Keratinocyte (primary cell): ENCODE measurements at regions not wholly inside any gene's neighbourhood (a gene's known extent, or its start where the extent isn't known, plus 50 kb on each side); places are given as distances from the start of the nearest gene placed in this dataset.
A peak's percentile ranks its signal among the peaks of the same experiment; 100 is the strongest.

Experiments used
- DNase-seq: peaks from one replicate; pipeline ENCODE4 v3.0.0-alpha.2; 2011; ENCODE audit warnings: low read depth, missing footprints, low spot score
- FAIRE-seq: peaks from 2 replicates; lab custom pipeline; 2011; peaks lifted over from hg19 to GRCh38; lab: Jason Lieb, UNC
- H2AFZ ChIP-seq: 2 replicates; pipeline ENCODE4 v1.6.0; 2012; ENCODE audit warnings: low read length, control low read depth, inconsistent platforms; ENCODE audit not compliant: control insufficient read depth
- H3K27ac ChIP-seq: 2 replicates; pipeline ENCODE4 v1.5.1; 2011; ENCODE audit warnings: low read length; ENCODE audit not compliant: control insufficient read depth, insufficient read depth
- H3K27me3 ChIP-seq: 3 replicates; pipeline ENCODE4 v1.6.0; 2011; ENCODE audit warnings: low read length; ENCODE audit not compliant: control insufficient read depth, insufficient read depth; ENCODE audit errors: extremely low read depth
- H3K36me3 ChIP-seq, 2 experiments: 2 replicates in 1 of 2; 3 replicates in 1 of 2; pipeline ENCODE4 v1.5.1; 2011; ENCODE audit warnings: low read length in 2 of 2, mild to moderate bottlenecking in 1 of 2; ENCODE audit not compliant: control insufficient read depth in 2 of 2, insufficient read depth in 2 of 2; ENCODE audit errors: extremely low read depth in 1 of 2
- H3K4me1 ChIP-seq: 3 replicates; pipeline ENCODE4 v1.5.1; 2011; ENCODE audit warnings: low read length; ENCODE audit not compliant: control insufficient read depth, insufficient read depth; ENCODE audit errors: extremely low read depth
- H3K4me2 ChIP-seq: 3 replicates; pipeline ENCODE4 v1.6.0; 2011; ENCODE audit warnings: low read depth, low read length; ENCODE audit not compliant: control insufficient read depth, insufficient read depth; ENCODE audit errors: extremely low read depth
- H3K4me3 ChIP-seq, 3 experiments: fragments of 200-600 bp in 1 of 3; sonication (generic) in 1 of 3; 2 replicates in 2 of 3; 3 replicates in 1 of 3; pipeline ENCODE4 v1.5.1; 2011 to 2016; ENCODE audit warnings: low read length in 3 of 3, mild to moderate bottlenecking in 3 of 3, control low read depth in 2 of 3, inconsistent platforms in 1 of 3, low read depth in 1 of 3, mixed read lengths in 1 of 3, mixed run types in 1 of 3, moderate library complexity in 1 of 3; ENCODE audit not compliant: control insufficient read depth in 2 of 3, insufficient read depth in 2 of 3; ENCODE audit errors: extremely low read depth in 1 of 3
- H3K79me2 ChIP-seq: 2 replicates; pipeline ENCODE4 v1.6.0; 2012; ENCODE audit warnings: low read length; ENCODE audit not compliant: control insufficient read depth, insufficient read depth
- H3K9ac ChIP-seq: 3 replicates; pipeline ENCODE4 v1.6.0; 2011; ENCODE audit warnings: low read length; ENCODE audit not compliant: control insufficient read depth, insufficient read depth; ENCODE audit errors: extremely low read depth
- H3K9me1 ChIP-seq: 3 replicates; pipeline ENCODE4 v1.6.0; 2011; ENCODE audit warnings: low read length; ENCODE audit not compliant: control insufficient read depth, insufficient read depth; ENCODE audit errors: extremely low read depth
- H3K9me3 ChIP-seq: 2 replicates; pipeline ENCODE4 v1.5.1; 2012; ENCODE audit warnings: low read depth, low read length; ENCODE audit not compliant: control insufficient read depth
- H4K20me1 ChIP-seq: 3 replicates; pipeline ENCODE4 v1.6.0; 2011; ENCODE audit warnings: low read length; ENCODE audit not compliant: control insufficient read depth, insufficient read depth; ENCODE audit errors: extremely low read depth
- CTCF ChIP-seq, 3 experiments: IDR thresholded peaks in 1 of 3; conservative IDR thresholded peaks in 1 of 3; optimal IDR thresholded peaks in 1 of 3; 2 replicates in 2 of 3; 3 replicates in 1 of 3; pipeline versions ENCODE3 to v1.5.1; 2011; ENCODE audit warnings: low read length in 3 of 3, mild to moderate bottlenecking in 3 of 3, moderate library complexity in 2 of 3, control low read depth in 1 of 3, inconsistent platforms in 1 of 3; ENCODE audit not compliant: insufficient read depth in 2 of 3; ENCODE audit errors: extremely low read depth in 1 of 3
- EZH2 ChIP-seq: IDR thresholded peaks from one replicate; pipeline ENCODE4 v1.6.1; 2012; ENCODE audit warnings: inconsistent platforms, mild to moderate bottlenecking, low read length, moderate library complexity
- dilution Hi-C: fragments of 300-500 bp; cut with MboI; formaldehyde crosslinking; loops from one replicate; pipeline ENCODE4 v1.7.0; 2020; ENCODE audit warnings: low sequenced_read_pairs; ENCODE audit not compliant: extremely low pct_ligation_motif_present

GRCh38 chr6:26195924-26196845 is 109.0 kb downstream of the HFE start:
- Histone ChIP-seq H3K36me3 (no peaks in the 10 kb centered on the region), H3K4me3 (peak overlapping the region; percentile 70 to 94 (median 90)), H3K4me2 (peak overlapping the region; percentile 98), H3K9me3 (no peaks in the 10 kb centered on the region), H3K9me1 (no peaks in the 10 kb centered on the region), H2AFZ (no peak overlapping the region), H3K4me1 (peaks cover 21% of the 10 kb centered on the region), H3K9ac (peak overlapping the region; percentile 95), H3K27ac (peak overlapping the region; percentile 96), H3K79me2 (peaks cover 6% of the 10 kb centered on the region), H4K20me1 (peaks cover 4% of the 10 kb centered on the region), H3K27me3 (no peaks in the 10 kb centered on the region)
- DNase-seq (no peak), FAIRE-seq (no peak)
- dilution Hi-C loops, result no loop called here
- TF ChIP-seq EZH2 (no peak), CTCF (optimal IDR thresholded peaks at IDR 0.05 in 1 of 3, IDR thresholded peaks at IDR 0.05 in 1 of 3, conservative IDR thresholded peaks at IDR 0.05 in 1 of 3; ENCODE audit: extremely low read depth in 1 of 3, insufficient read depth in 2 of 3, low read length in 3 of 3) (no peak)

- dilution Hi-C loops, result no loop called here
- H3K9ac ChIP-seq, result peak overlapping the region; percentile 95
- no peaks in the 10 kb centered on the region for H3K36me3 ChIP-seq
- H4K20me1 ChIP-seq, result peaks cover 4% of the 10 kb centered on the region
- no peaks in the 10 kb centered on the region for H3K9me3 ChIP-seq
- no peaks in the 10 kb centered on the region for H3K9me1 ChIP-seq
- H3K27me3 ChIP-seq, result no peaks in the 10 kb centered on the region
- H3K27ac ChIP-seq, result peak overlapping the region; percentile 96
- FAIRE-seq (no peak), DNase-seq (no peak)
- H3K4me2 ChIP-seq, result peak overlapping the region; percentile 98
- no peak overlapping the region for H2AFZ ChIP-seq
- peaks cover 6% of the 10 kb centered on the region for H3K79me2 ChIP-seq
- H3K4me3 ChIP-seq, result peak overlapping the region; percentile 70 to 94 (median 90)
- TF ChIP-seq EZH2 (no peak), CTCF (optimal IDR thresholded peaks at IDR 0.05 in 1 of 3, IDR thresholded peaks at IDR 0.05 in 1 of 3, conservative IDR thresholded peaks at IDR 0.05 in 1 of 3; ENCODE audit: extremely low read depth in 1 of 3, insufficient read depth in 2 of 3, low read length in 3 of 3) (peak in 1 of 3 experiments; percentile 5)
- H3K4me1 ChIP-seq, result peaks cover 21% of the 10 kb centered on the region
Observed at GRCh38 chr6:26196846-26197635, 109.8 kb downstream of the HFE start.
